IMR-90 (cell line): ENCODE measurements at regions not wholly inside any gene's neighbourhood (a gene's known extent, or its start where the extent isn't known, plus 50 kb on each side); places are given as distances from the start of the nearest gene placed in this dataset.

Source experiments
- BHLHE40 ChIP-seq: fragments of 150-350 bp; IDR thresholded peaks from 2 replicates; pipeline ENCODE4 v1.6.1; 2016; ENCODE audit warnings: mild to moderate bottlenecking, low read depth, low read length
- CEBPB ChIP-seq: IDR thresholded peaks from 2 replicates; pipeline ENCODE4 v1.6.1; 2012; ENCODE audit warnings: low read depth, low read length, improper control_type of control experiment
- CHD1 ChIP-seq: IDR thresholded peaks from 2 replicates; pipeline ENCODE4 v1.6.1; 2012; ENCODE audit warnings: low read depth, low read length, improper control_type of control experiment
- MAFK ChIP-seq: IDR thresholded peaks from 2 replicates; pipeline ENCODE4 v1.6.1; 2012; ENCODE audit warnings: low read depth, low read length, improper control_type of control experiment
- MXI1 ChIP-seq: IDR thresholded peaks from 2 replicates; pipeline ENCODE4 v1.6.1; 2012; ENCODE audit warnings: low read depth, mild to moderate bottlenecking, low read length, moderate library complexity, borderline replicate concordance
- NFE2L2 ChIP-seq: fragments of 150-350 bp; IDR thresholded peaks from 2 replicates; pipeline ENCODE4 v1.6.1; 2016; ENCODE audit warnings: low read depth, mild to moderate bottlenecking, low read length
- POLR2A ChIP-seq: IDR thresholded peaks from 2 replicates; pipeline ENCODE4 v1.6.1; 2012; ENCODE audit warnings: mild to moderate bottlenecking, low read depth, low read length
- RCOR1 ChIP-seq: IDR thresholded peaks from 2 replicates; pipeline ENCODE4 v1.6.1; 2012; ENCODE audit warnings: mild to moderate bottlenecking, low read length, improper control_type of control experiment; ENCODE audit not compliant: insufficient replicate concordance
- SMC3 ChIP-seq: fragments of 150-350 bp; IDR thresholded peaks from 2 replicates; pipeline ENCODE4 v1.6.1; 2016; ENCODE audit warnings: low read depth, mild to moderate bottlenecking, antibody characterized with exemption, low read length, moderate library complexity
- TF ChIP-seq, protein P1 (sequence below): conservative IDR thresholded peaks from 2 replicates; pipeline ENCODE4 v1.5.1; 2012; ENCODE audit warnings: mild to moderate bottlenecking, low read depth, low read length, improper control_type of control experiment
- TF ChIP-seq, protein P2 (sequence below): fragments of 150-350 bp; IDR thresholded peaks from 2 replicates; pipeline ENCODE4 v1.6.1; 2017; ENCODE audit warnings: mild to moderate bottlenecking, antibody characterized with exemption, low read length, low read depth

DNA sequence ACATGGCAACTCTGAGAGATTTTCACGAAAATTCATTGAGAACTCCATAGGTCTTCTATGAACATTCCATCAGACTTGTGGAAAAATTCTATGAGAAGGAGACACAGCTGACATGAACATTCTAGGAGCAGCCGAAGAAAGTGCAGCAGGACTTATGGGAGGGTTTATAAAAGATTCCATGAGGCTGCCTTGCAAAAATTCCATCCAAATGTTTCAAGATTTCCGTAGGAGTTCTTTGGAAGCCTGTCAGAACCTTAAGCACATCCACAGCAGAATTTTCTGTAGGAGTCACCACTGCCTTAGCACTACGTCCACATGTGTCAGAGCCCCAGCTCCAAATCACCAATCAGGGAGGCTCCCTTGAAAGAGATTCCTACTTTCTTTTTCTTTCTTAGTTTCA, 67.0 kb upstream of the MSX1 start:
- TF ChIP-seq, protein P1, sequence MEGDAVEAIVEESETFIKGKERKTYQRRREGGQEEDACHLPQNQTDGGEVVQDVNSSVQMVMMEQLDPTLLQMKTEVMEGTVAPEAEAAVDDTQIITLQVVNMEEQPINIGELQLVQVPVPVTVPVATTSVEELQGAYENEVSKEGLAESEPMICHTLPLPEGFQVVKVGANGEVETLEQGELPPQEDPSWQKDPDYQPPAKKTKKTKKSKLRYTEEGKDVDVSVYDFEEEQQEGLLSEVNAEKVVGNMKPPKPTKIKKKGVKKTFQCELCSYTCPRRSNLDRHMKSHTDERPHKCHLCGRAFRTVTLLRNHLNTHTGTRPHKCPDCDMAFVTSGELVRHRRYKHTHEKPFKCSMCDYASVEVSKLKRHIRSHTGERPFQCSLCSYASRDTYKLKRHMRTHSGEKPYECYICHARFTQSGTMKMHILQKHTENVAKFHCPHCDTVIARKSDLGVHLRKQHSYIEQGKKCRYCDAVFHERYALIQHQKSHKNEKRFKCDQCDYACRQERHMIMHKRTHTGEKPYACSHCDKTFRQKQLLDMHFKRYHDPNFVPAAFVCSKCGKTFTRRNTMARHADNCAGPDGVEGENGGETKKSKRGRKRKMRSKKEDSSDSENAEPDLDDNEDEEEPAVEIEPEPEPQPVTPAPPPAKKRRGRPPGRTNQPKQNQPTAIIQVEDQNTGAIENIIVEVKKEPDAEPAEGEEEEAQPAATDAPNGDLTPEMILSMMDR: no peak
- TF ChIP-seq CEBPB (no peak), SMC3 (no peak), POLR2A (no peak), MXI1 (no peak), BHLHE40 (no peak), RCOR1 (no peak), CHD1 (no peak), MAFK (no peak), NFE2L2 (no peak)
- TF ChIP-seq, protein P2, sequence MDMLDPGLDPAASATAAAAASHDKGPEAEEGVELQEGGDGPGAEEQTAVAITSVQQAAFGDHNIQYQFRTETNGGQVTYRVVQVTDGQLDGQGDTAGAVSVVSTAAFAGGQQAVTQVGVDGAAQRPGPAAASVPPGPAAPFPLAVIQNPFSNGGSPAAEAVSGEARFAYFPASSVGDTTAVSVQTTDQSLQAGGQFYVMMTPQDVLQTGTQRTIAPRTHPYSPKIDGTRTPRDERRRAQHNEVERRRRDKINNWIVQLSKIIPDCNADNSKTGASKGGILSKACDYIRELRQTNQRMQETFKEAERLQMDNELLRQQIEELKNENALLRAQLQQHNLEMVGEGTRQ: no peak
